NCI-H146 treated with DMSO at 0.1 percent for 48 hours (cell line): ENCODE measurements at regions not wholly inside any gene's neighbourhood (a gene's known extent, or its start where the extent isn't known, plus 50 kb on each side); places are given as distances from the start of the nearest gene placed in this dataset.

Experiments used
- DNase-seq: peaks from one replicate; lab custom pipeline; 2025; ENCODE audit not compliant: unreplicated experiment; lab: John Stamatoyannopoulos, UW

DNA sequence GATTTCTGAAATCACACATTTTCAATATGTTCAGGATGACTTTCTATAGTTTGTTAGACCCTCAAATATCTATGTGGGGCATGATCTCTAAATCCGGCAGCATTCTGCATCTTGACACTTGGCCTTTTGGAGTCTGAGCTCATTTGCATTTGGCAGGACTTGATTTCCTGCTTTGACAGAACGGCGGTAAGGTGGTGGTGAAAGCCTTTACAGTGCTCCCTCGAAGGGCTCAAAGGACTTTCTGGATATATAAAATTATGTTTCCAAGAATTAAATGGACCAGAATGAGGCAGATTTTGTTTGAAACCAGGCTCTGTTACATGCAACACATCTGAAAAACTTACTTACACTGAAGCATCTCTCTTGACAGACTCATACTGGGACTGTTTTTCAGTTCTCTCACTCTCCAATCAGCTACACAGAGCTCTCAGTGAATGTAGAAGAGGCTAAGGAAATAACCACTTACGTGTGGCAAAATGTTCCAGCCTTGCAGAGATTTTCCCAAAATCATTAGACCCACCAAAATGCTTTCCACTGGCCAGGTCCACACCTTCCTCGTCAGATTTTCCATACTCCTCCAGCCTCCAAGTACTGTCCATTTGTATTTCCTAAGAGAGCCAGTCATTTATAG lies 207.2 kb downstream of the SPRY2 start:
- DNase-seq: no peak

DNA sequence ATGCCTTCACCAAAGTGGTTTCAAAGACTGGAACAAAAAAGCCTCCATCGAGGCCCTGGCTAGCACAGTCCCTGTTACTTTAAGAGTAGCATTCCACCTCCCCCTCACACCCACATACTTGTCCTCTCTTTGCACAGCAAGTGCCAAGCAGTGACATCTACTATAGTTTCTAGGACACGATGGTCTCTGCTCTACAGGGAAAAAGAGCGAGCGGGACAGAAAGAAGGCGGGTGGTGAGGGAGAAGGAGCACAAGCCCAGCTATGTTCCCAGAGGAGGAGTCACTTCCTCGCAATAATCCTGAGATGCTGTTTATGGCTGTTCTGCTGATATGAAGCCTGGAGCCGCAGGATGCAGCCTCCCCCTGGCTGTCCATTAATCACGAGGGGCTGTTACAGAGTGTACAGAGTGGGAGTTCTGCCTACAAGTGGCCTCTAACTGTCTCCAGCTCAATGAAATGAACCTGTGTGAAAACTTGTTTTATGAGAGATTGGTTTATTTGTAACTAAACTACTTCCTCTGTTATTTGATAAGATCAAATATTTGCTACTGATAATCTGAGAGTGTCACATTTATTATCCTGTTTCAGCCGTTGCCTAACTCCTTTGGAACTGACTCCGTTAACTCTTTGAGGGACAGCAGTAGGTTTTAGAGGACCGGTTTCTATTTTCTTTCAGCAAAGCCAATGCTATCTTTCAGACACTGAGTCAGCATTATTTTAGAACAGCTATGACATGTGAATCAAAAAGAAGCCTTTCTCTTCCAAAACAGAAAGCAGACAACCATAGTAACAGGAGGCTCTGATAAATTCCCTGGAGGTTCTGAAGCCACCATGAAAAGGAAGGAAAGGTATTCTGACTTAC lies 208.0 kb downstream of the SPRY2 start:
- no peak for DNase-seq

DNA sequence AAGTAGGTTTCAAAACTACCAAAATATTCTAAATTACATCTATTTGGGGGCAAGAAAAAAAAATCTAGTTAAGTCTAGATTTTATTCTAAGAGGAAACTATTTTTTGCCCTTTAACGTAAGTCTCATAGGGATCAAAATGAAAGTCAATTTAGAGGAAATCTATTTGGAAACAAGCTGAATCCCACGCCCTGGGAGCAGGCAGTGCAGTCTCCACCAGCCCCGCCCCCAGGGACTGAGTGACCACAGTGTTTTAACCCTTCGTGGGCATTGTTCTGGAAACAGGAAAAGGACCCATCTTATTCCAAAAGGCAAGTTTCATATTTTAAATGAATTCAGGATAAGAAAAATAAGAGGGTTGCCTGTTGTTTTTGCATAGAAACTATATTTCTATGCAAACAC lies 209.7 kb downstream of the SPRY2 start:
- DNase-seq: no peak

DNA sequence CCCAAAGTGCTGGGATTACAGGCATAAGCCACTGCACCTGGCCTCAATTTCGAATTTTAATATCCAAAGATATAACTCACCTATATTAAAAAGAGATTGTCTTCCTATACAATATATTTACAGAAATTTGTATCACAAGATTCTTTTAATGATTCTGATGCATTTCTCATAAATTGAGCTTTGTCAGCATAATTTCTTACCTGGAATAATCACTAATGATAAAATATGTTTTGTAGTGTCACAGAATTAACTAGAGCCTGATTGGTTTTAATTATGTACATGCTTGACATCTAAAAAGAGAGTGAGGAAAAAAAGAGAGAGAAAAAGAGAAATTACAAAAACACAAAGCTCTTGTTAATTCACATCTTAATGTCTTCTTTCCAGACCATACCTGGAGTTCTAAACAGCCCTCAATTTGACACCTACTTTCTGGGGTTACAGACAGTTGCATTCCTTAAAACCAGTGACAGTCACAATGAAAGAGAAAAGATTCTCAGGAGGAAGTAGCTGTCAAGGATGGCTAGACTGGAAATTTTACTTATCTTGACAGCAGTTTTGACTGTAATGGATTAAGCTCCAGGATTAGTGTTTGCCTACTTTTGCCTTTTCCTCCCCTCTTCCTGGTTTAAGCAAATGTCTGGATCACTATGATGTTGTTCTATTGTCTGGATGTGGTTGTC lies 214.4 kb downstream of the SPRY2 start:
- DNase-seq: no peak

DNA sequence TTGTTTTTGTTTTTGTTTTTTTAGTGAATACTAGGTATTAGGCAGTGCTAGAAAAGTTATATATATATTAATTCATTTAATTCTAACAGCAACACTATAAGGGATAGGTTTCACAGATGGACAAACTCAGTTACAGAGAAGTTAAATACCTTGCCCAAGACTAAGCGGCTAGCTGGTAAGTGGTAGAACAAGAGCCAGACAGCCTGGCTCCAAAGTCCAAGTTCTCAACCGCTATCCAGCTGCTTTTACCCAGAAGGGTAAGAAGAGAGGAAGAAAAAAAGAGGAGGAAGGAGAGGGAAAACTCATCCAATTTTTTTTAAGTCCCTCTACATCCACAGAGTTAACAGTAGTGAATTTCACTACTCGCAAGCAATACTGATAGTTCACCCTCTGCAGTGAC lies 217.0 kb downstream of the SPRY2 start:
- no peak for DNase-seq

DNA sequence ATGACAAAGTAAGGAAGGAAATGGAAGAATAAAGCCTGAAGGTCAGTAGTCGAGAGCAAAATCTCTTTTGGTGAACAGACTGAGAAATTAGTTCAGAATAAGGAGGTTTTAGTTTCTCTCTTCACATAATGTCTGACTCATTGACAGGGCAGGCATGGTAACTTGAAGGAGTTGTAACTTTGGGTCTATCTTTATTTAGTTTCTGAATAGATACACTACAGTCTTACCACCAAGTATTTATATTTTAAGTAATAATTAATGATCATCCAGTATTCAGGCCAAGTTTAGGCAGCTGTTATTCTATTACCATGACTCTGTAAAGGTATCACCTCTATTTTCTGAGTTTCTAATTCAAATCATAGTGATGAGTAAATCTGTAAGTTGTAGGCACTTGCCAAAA lies 219.9 kb downstream of the SPRY2 start:
- no peak for DNase-seq

DNA sequence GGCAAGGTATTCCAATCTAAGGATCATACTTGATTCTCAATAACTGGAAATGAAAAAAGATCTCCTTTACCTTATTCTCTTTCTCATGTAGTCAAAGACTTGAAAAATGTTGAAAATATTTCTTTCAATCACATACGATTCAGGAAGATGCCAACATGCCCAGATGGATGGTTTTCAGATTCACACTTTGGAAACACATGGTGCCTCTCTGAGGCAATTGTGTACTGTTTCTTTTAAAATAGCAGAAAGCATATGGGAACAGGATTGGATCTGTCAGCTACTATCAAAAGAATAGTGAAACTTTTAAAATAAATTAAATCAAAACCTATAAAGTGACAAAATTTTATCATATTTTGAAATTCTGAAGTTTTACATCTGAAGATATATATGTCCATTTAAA lies 222.4 kb downstream of the SPRY2 start:
- DNase-seq: no peak

DNA sequence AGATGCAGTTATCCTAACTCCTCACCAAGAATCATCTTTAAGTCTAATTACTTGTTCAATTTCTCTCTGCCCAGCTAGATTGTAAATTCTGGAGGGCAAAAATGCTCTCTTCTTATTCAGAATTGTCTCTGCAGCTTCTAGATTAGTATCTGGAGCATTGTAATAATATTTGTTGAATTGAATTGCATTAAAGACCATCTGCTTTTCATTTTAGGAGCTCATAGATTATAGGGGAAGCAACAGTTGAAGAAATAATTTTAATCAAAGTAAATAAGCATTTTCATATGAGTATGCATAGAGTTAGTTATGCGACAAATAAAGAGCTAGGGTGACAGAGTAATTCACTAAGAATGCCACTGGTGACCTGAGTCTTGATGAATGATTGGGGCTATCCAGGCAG lies 222.8 kb downstream of the SPRY2 start:
- no peak for DNase-seq

DNA sequence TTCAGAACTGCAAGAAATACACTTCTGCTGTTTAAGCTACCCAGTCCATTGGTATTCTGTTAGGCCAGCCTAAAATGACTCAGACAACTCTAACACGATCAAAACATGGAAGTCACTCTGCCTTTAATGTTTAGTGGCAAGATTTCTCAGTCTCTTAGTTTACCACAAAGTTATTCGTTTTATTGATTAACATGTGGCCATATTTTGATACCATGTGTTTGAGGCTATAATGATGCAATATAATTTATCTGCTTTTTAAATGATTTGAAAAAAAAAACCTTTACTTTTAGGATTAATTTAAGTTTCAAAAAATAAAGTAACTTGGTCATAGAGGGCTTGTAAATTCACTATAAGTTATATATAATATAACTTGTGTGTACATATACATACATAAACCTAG lies 223.4 kb downstream of the SPRY2 start:
- DNase-seq: no peak

DNA sequence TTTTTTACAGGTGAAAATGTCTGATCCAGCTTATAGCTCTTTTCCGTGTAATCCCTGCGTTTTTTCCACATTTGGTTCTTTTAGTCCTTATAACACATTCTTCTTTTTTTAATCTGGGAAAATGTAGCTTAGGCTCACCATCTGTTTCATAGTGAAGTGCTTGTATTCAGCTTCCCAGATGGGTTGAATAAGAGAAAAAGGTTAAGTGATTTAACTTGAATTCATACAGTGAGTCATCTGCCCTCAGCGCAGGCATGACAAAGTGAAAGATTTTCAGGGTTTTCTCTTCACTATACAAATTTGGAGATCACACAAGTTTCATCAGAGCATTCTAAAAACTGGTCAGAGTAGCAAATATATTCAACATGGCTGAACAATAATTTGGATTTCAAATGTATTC lies 224.8 kb downstream of the SPRY2 start:
- DNase-seq: no peak

DNA sequence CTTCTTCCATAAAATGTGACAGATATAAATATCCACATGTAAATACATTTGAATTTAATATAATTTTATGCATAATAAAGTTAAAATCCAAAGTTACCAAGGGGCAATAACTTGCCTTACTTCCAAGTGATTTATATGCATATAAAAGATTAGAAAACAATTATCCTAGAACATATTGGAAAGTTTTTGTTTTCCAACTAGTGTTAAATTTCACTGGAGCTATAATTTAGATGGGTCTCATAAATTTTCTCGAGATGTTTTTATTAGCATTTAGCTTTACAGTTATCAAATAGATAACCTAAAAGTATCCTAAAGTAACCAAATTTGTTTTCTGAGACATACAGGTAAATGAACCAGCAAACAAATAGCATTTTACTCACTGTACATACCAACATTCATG lies 225.3 kb downstream of the SPRY2 start:
- no peak for DNase-seq

DNA sequence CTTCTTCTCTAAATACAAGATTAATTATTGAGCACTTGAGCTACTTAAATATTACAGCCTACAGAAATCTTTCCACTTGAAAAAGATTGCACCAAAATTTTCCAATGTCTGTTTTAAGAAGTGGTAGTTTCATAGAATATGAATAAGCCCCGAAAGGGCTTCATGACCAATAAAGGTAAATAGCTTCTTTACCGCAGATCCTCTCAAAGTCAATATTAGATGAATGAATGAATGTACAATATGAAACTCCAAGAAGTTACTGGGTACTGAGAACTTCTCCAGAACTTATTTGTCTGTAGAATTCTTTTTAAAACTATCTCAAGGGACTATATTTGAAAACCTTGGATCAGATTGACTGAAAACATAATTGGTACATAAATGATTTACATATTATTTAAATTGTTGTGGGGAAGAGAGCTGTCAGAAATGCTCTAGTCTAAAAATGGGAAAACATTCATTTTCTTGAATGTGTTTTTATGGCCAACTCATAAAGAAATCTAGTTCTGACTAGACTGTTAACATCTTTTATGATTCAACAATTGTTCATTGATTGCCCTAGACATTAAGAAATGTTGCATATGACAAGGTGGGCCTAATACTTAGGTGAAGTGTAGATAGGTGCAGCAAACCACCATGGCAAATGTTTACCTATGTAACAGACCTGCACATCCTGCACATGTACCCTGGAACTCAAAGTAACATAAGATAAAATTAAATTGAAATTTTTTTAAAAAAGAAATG lies 227.0 kb downstream of the SPRY2 start:
- no peak for DNase-seq

DNA sequence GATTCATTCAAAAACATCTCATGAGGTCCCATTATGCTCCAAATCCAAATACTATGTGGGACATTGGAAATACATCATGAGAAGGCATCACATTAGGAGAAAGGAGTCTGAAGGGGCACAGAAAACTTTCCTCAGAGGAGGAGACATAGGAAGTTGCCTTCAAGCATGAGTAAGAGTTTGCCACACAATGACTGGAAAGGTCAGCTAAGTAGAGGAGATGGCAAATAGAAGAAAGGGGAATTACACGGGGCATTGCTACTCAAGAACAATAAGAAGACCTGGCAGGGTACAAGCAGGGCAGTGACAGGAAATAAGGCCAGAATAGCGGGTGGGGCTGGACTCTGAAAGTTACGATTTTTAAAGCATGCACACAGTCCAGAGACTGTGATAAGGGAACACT lies 231.6 kb downstream of the SPRY2 start:
- DNase-seq: no peak

DNA sequence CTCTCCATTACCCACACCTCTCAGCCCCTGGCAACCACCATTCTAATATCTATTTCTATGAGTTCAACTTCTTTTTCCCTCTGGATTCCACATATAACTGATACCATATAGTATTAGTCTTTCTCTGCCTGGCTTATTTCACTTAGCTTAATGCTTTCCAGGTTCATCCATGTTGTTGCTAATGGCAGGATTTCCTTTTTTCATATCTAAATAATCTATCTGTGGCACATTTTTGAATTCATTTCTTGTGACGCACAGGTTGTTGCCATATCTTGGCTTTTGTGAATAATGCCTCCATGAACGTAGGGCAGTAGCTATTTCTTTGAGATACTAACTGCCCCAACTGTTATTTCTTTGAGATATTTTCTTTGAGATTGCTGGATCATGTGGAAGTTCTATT lies 235.6 kb downstream of the SPRY2 start:
- DNase-seq: no peak

DNA sequence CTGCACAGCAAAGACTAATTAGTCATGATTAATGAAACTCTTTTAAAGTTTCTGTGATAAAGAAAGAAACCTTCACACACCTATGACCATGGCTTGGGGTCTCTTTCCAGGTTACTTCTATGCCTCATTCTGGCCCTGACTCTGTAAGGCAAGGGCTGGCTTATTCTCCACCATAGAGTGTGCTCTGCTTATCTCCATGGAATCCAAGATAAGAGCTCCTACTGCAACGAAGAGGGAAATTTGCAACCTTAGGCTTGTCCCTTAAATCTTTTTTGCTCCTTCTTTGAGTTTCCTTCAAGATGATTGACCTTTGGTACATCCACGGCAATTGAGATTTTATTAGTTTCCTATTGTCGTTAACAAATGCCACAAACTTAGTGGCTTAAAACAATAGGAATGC lies 239.9 kb downstream of the SPRY2 start:
- no peak for DNase-seq

DNA sequence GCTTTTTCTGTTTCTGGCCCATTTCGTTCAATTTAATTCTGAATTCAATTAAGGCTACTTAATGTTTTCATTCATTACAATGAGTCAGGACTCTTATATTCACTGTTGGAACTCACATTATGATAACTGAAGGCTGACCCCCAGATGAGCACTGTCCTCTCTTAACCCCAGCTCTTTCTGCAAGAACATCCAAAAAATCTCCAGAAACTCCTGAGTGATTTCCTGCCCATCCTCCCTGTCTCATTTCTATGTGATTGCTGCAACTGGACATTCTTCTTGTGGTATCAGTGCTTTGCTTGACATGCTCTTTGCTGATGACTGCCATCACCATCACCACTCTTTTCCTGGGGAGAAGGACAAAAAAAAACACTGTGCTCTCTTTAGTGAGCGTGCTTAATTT lies 240.3 kb downstream of the SPRY2 start:
- no peak for DNase-seq

DNA sequence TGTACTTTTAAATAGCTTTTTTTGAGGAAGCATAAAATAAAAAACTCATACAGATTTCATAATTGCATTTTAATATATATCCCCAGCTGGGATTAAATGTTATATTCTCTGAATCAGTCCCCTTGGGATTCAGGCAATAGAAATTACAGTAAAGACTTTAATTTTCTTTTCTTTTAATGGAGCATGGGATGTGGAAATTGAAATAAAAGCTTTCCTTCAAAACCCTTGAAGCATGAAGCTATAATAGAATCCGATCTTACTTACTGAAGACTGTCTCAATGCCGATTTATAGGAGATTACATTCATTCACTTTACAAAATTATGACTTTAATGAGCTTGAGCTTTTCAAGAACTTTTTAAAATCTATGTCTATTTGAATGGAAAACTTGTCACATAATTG lies 243.4 kb downstream of the SPRY2 start:
- DNase-seq: no peak

DNA sequence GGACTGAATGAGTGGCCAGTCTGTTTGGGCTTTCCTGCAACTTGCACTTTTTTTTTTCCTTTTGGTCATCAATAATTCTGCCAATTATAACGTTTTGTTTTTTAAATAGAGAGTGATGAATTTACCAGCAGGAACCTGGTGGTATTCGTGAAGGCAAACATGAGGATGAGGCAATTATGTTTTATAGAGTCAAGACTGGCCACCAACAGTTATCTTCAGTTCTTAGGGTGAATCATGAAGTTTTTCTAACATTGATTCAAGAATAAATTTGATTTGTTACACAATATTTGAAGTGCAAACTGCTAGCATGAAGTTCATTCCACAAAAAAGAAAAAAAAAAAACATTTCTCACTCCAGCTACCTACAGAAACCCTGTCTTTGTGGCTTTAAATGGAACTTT lies 244.5 kb downstream of the SPRY2 start:
- no peak for DNase-seq

DNA sequence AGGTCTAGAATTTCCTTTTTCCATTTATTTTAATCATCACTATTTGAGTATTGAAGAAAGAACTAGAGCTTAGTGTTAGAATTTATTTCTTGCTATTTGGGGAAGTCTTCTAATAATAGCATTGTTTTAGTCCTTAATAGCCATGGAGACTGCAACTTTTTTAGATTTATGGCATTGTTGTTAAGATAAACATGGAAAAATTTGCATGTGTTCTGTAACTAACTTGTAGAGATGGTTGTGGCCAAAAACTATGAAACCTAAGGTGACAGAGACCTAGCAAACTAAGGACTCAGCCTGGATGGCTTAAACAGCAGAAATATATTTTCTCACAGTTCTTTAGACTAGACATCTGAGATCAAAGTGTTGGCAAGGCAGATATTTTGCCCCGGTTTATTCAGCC lies 246.4 kb downstream of the SPRY2 start:
- DNase-seq: no peak

DNA sequence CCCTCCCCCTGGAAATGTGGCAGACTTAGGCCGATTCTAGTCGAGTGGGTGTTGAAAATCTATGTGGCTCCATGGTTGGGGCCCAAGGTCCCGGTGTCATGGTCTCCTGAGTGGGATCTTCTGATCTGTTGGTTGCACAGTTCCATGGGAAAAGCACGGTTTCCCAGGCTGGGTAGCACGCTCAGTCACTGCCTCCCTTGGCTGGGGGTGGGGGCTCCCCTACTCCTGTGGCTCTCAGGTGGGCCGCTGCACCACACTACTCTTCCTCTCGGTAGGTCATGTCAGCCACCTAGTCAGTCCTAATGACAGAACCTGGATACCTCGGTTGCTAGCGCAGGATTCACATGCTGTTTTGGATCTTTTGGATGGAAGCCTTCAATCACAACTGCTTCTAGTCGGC lies 247.0 kb downstream of the SPRY2 start:
- no peak for DNase-seq

DNA sequence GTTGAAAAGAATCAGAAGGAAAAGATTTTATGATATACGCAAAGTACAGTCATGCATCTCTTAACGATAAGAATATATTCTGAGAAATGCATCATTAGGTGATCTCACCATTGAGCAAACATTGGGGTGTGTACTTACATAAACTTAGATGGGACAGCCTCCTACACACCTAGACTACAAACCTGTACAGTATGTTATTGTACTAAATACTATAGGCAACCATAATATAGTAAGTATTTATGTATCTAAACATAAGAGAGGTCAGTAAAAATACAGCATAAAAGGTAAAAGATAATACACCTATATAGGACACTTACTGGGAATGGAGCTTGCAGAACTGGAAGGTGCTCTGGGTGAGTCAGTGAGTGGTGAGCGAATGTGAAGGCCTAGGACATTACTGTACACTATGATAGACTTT lies 254.6 kb downstream of the SPRY2 start:
- DNase-seq: no peak
